Stomach (tissue), 8 donors: ENCODE measurements at regions not wholly inside any gene's neighbourhood (a gene's known extent, or its start where the extent isn't known, plus 50 kb on each side); places are given as distances from the start of the nearest gene placed in this dataset.

Experiments
- DNase-seq, 2 donors: peaks; one replicate each; pipeline versions ENCODE4 v3.0.0 to v3.0.0-alpha.2; 2013 to 2019
- H3K27ac ChIP-seq, 5 donors: fragments of 200-600 bp in 4 of 5; sonication (generic) in 4 of 5; one replicate each; pipeline ENCODE4 v1.5.1; 2013 to 2019; ENCODE audit warnings: mild to moderate bottlenecking in 1 of 5, moderate library complexity in 1 of 5
- H3K27me3 ChIP-seq, 3 donors: fragments of 200-600 bp; sonication (generic); one replicate each; pipeline ENCODE4 v1.5.1; 2017 to 2019; ENCODE audit warnings: mixed run types in 1 of 3
- H3K36me3 ChIP-seq, 4 donors: fragments of 200-600 bp; sonication (generic); 1 replicate in 3 of 4; 2 replicates in 1 of 4; pipeline ENCODE4 v1.5.1; 2016 to 2019
- H3K4me1 ChIP-seq, 4 donors: fragments of 200-600 bp; sonication (generic); one replicate each; pipeline ENCODE4 v1.5.1; 2016 to 2019
- H3K4me3 ChIP-seq, 4 donors: fragments of 200-600 bp; sonication (generic) in 3 of 4; one replicate each; pipeline ENCODE4 v1.5.1; 2016 to 2019; ENCODE audit warnings: mild to moderate bottlenecking in 1 of 4
- H3K9me3 ChIP-seq, 4 donors: fragments of 200-600 bp; sonication (generic); one replicate each; pipeline ENCODE4 v1.5.1; 2016 to 2019
- CTCF ChIP-seq, 7 experiments: fragments of 450-650 bp in 4 of 7; fragments of 200-600 bp in 3 of 7; sonication (generic) in 3 of 7; IDR thresholded peaks; one replicate each; pipeline ENCODE4 v1.5.1; 2016 to 2019; ENCODE audit warnings: antibody characterized with exemption in 7 of 7, control low read depth in 2 of 7, mild to moderate bottlenecking in 1 of 7
- EP300 ChIP-seq: sonication (generic); formaldehyde crosslinking; IDR thresholded peaks from one replicate; pipeline ENCODE4 v1.6.1; 2017; ENCODE audit warnings: antibody characterized with exemption
- POLR2A ChIP-seq, 4 donors: fragments of 450-650 bp; IDR thresholded peaks; one replicate each; pipeline ENCODE4 v1.6.1; 2016; ENCODE audit warnings: antibody characterized with exemption in 4 of 4, control low read depth in 2 of 4, mild to moderate bottlenecking in 1 of 4, moderate library complexity in 1 of 4
- POLR2AphosphoS5 ChIP-seq, 3 donors: sonication (generic); formaldehyde crosslinking; IDR thresholded peaks; one replicate each; pipeline ENCODE4 v1.6.1; 2016; ENCODE audit warnings: antibody characterized with exemption in 3 of 3
- WGBS, 5 donors: extraction: QIAGEN DNeasy Blood & Tissue Kit in 3 of 5; methylation state at CpG; one replicate each; pipeline versions ENCODE4 v1.1.5 to v1.1.7; 2013 to 2018; 5-methylcytosine and 5-hydroxymethylcytosine counted together
- intact Hi-C: fragments of 100-400 bp; cut with DNase I; formaldehyde crosslinking; loops from one replicate; pipeline ENCODE4 v1.15.1; 2023; ENCODE audit warnings: low total_unique reads
- donor health status: healthy with polysubstance abuse.
- donor health status: Bipolar disorder and iron deficiency.
- donor health status: healthy.

- H3K27ac ChIP-seq: no peak overlapping the region
- H3K27me3 ChIP-seq: no peaks in the 10 kb centered on the region
- 77 to 87% (median 83%) methylated on average over 6 of the region's 6 CpGs for WGBS, 5 donors
- H3K36me3 ChIP-seq: no peaks in the 10 kb centered on the region
- no peak overlapping the region for H3K4me3 ChIP-seq
- intact Hi-C loops: no loop called here
- no peaks in the 10 kb centered on the region for H3K4me1 ChIP-seq
- no peaks in the 10 kb centered on the region for H3K9me3 ChIP-seq
- DNase-seq: no peak
- TF ChIP-seq CTCF (IDR thresholded peaks at IDR 0.05) (no peak), EP300 (no peak), POLR2AphosphoS5 (IDR thresholded peaks at IDR 0.05) (no peak), POLR2A (IDR thresholded peaks at IDR 0.05) (no peak)
These were observed 140.1 kb downstream of the BTBD3 start for GRCh38 chr20:12057778-12058177.

GRCh38 chr20:12058216-12058615 is 140.5 kb downstream of the BTBD3 start:
- TF ChIP-seq CTCF (IDR thresholded peaks at IDR 0.05) (no peak), POLR2A (IDR thresholded peaks at IDR 0.05) (no peak), EP300 (no peak), POLR2AphosphoS5 (IDR thresholded peaks at IDR 0.05) (no peak)
- Histone ChIP-seq H3K27me3 (no peaks in the 10 kb centered on the region), H3K27ac (no peak overlapping the region), H3K9me3 (no peaks in the 10 kb centered on the region), H3K4me1 (no peaks in the 10 kb centered on the region), H3K4me3 (no peak overlapping the region), H3K36me3 (no peaks in the 10 kb centered on the region)
- WGBS, 5 donors: 82 to 88% (median 83%) methylated on average over 4 of the region's 4 CpGs
- DNase-seq: no peak
- intact Hi-C loops: no loop called here

- no peak for DNase-seq
- Histone ChIP-seq H3K4me3 (no peak overlapping the region), H3K4me1 (no peaks in the 10 kb centered on the region), H3K36me3 (no peaks in the 10 kb centered on the region), H3K27ac (no peak overlapping the region), H3K9me3 (peaks cover 0 to 16% (median 4%) of the 10 kb centered on the region in 4 donors), H3K27me3 (no peaks in the 10 kb centered on the region)
- WGBS, 5 donors: 78 to 93% (median 86%) methylated on average over 1 of the region's 1 CpG
- intact Hi-C loops: no loop called here
- TF ChIP-seq POLR2AphosphoS5 (IDR thresholded peaks at IDR 0.05): no peak
- no peak for TF ChIP-seq CTCF (IDR thresholded peaks at IDR 0.05)
- TF ChIP-seq POLR2A (IDR thresholded peaks at IDR 0.05): no peak
- TF ChIP-seq EP300: no peak
These were observed 143.8 kb downstream of the BTBD3 start for GRCh38 chr20:12061466-12061865.

- H3K27me3 ChIP-seq: no peaks in the 10 kb centered on the region
- H3K9me3 ChIP-seq: peaks cover 0 to 16% (median 4%) of the 10 kb centered on the region in 4 donors
- TF ChIP-seq POLR2AphosphoS5 (IDR thresholded peaks at IDR 0.05) (no peak), CTCF (IDR thresholded peaks at IDR 0.05) (no peak), EP300 (no peak), POLR2A (IDR thresholded peaks at IDR 0.05) (no peak)
- H3K27ac ChIP-seq: no peak overlapping the region
- DNase-seq: no peak
- no peaks in the 10 kb centered on the region for H3K36me3 ChIP-seq
- intact Hi-C loops: no loop called here
- H3K4me1 ChIP-seq: peaks cover 0 to 4% (median 0%) of the 10 kb centered on the region in 4 donors
- no peak overlapping the region for H3K4me3 ChIP-seq
- 79 to 100% (median 95%) methylated on average over 1 of the region's 1 CpG for WGBS, 5 donors
These were observed 145.5 kb downstream of the BTBD3 start for GRCh38 chr20:12063106-12063684.
